GM12892 (cell line): ENCODE measurements at regions not wholly inside any gene's neighbourhood (a gene's known extent, or its start where the extent isn't known, plus 50 kb on each side); places are given as distances from the start of the nearest gene placed in this dataset.

ENCODE experiments used
- POLR2A ChIP-seq: IDR thresholded peaks from 2 replicates; pipeline ENCODE4 v1.6.1; 2011; ENCODE audit warnings: low read depth, low read length, control low read depth
- POLR2AphosphoS5 ChIP-seq: IDR thresholded peaks from 2 replicates; pipeline ENCODE4 v1.6.1; 2011; ENCODE audit warnings: low read depth, low read length, control low read depth
- TAF1 ChIP-seq: IDR thresholded peaks from 2 replicates; pipeline ENCODE4 v1.6.1; 2011; ENCODE audit warnings: low read depth, mild to moderate bottlenecking, control low read depth, low read length, borderline replicate concordance

- TF ChIP-seq TAF1 (no peak), POLR2A (no peak), POLR2AphosphoS5 (no peak)
Observed at GRCh38 chr12:123069436-123070266, 81.2 kb downstream of the PITPNM2 start.
